ENCODE measurements at regions not wholly inside any gene's neighbourhood (a gene's known extent, or its start where the extent isn't known, plus 50 kb on each side); places are given as distances from the start of the nearest gene placed in this dataset.

- TF ChIP-seq, protein P1, sequence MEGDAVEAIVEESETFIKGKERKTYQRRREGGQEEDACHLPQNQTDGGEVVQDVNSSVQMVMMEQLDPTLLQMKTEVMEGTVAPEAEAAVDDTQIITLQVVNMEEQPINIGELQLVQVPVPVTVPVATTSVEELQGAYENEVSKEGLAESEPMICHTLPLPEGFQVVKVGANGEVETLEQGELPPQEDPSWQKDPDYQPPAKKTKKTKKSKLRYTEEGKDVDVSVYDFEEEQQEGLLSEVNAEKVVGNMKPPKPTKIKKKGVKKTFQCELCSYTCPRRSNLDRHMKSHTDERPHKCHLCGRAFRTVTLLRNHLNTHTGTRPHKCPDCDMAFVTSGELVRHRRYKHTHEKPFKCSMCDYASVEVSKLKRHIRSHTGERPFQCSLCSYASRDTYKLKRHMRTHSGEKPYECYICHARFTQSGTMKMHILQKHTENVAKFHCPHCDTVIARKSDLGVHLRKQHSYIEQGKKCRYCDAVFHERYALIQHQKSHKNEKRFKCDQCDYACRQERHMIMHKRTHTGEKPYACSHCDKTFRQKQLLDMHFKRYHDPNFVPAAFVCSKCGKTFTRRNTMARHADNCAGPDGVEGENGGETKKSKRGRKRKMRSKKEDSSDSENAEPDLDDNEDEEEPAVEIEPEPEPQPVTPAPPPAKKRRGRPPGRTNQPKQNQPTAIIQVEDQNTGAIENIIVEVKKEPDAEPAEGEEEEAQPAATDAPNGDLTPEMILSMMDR (optimal IDR thresholded peaks at IDR 0.05 in 1 of 3, IDR thresholded peaks at IDR 0.05 in 1 of 3, conservative IDR thresholded peaks at IDR 0.05 in 1 of 3; ENCODE audit: extremely low read depth in 1 of 3, insufficient read depth in 2 of 3, low read length in 3 of 3) = no peak
- no peak for TF ChIP-seq EZH2 (IDR thresholded peaks at IDR 0.05; ENCODE audit: low read length)
- H3K9ac ChIP-seq (ENCODE audit: control insufficient read depth, extremely low read depth, insufficient read depth, low read length) = no peak overlapping the region
- H3K79me2 ChIP-seq (ENCODE audit: control insufficient read depth, insufficient read depth, low read length) = no peaks in the 10 kb centered on the region
- no peak overlapping the region for H3K4me3 ChIP-seq (ENCODE audit: control insufficient read depth in 2 of 3, extremely low read depth in 1 of 3, insufficient read depth in 2 of 3, low read depth in 1 of 3, low read length in 3 of 3)
- H3K9me1 ChIP-seq (ENCODE audit: control insufficient read depth, extremely low read depth, insufficient read depth, low read length) = no peaks in the 10 kb centered on the region
- H2AFZ ChIP-seq (ENCODE audit: control insufficient read depth, low read length) = no peak overlapping the region
- FAIRE-seq = no peak
- no peaks in the 10 kb centered on the region for H3K4me1 ChIP-seq (ENCODE audit: control insufficient read depth, extremely low read depth, insufficient read depth, low read length)
- dilution Hi-C loops (cut with MboI; ENCODE audit: extremely low pct_ligation_motif_present, low sequenced_read_pairs) = no loop called here
- H3K36me3 ChIP-seq (ENCODE audit: control insufficient read depth in 2 of 2, extremely low read depth in 1 of 2, insufficient read depth in 2 of 2, low read length in 2 of 2) = no peaks in the 10 kb centered on the region
- no peak overlapping the region for H3K4me2 ChIP-seq (ENCODE audit: control insufficient read depth, extremely low read depth, insufficient read depth, low read depth, low read length)
- no peaks in the 10 kb centered on the region for H3K9me3 ChIP-seq (ENCODE audit: control insufficient read depth, low read depth, low read length)
- no peak for DNase-seq (ENCODE audit: low read depth, low spot score)
- no peaks in the 10 kb centered on the region for H3K27me3 ChIP-seq (ENCODE audit: control insufficient read depth, extremely low read depth, insufficient read depth, low read length)
- H3K27ac ChIP-seq (ENCODE audit: control insufficient read depth, insufficient read depth, low read length) = no peak overlapping the region
- no peaks in the 10 kb centered on the region for H4K20me1 ChIP-seq (ENCODE audit: control insufficient read depth, extremely low read depth, insufficient read depth, low read length)
Measured at GRCh38 chr3:175868626-175869025, 1009.5 kb downstream of the NAALADL2 start.

DNA sequence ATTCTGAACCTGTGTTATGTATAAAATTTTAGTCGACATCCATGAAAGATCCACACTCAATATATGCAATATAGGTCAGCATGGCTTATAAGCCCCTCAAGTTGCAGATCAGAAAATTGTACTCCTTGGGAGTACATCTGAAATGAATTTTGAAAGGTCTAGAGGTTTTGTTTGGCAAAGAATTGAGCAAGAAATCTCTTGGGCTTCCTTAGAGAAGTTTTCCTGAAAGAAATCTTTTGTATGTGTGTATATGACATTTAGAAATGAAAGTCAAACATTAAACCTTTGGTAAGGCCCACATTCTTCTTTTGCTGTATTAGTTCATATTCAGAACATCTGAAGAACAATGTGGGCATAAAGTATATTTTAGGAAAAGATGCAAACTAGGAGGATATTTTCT lies 1006.6 kb downstream of the NAALADL2 start:
- no peaks in the 10 kb centered on the region for H4K20me1 ChIP-seq (ENCODE audit: control insufficient read depth, extremely low read depth, insufficient read depth, low read length)
- no peak overlapping the region for H3K9ac ChIP-seq (ENCODE audit: control insufficient read depth, extremely low read depth, insufficient read depth, low read length)
- no peak overlapping the region for H3K27ac ChIP-seq (ENCODE audit: control insufficient read depth, insufficient read depth, low read length)
- TF ChIP-seq, protein P1 (optimal IDR thresholded peaks at IDR 0.05 in 1 of 3, IDR thresholded peaks at IDR 0.05 in 1 of 3, conservative IDR thresholded peaks at IDR 0.05 in 1 of 3; ENCODE audit: extremely low read depth in 1 of 3, insufficient read depth in 2 of 3, low read length in 3 of 3) = no peak
- TF ChIP-seq EZH2 (IDR thresholded peaks at IDR 0.05; ENCODE audit: low read length) = no peak
- no peak overlapping the region for H3K4me2 ChIP-seq (ENCODE audit: control insufficient read depth, extremely low read depth, insufficient read depth, low read depth, low read length)
- no peaks in the 10 kb centered on the region for H3K4me1 ChIP-seq (ENCODE audit: control insufficient read depth, extremely low read depth, insufficient read depth, low read length)
- dilution Hi-C loops (cut with MboI; ENCODE audit: extremely low pct_ligation_motif_present, low sequenced_read_pairs) = no loop called here
- no peak for FAIRE-seq
- H3K4me3 ChIP-seq (ENCODE audit: control insufficient read depth in 2 of 3, extremely low read depth in 1 of 3, insufficient read depth in 2 of 3, low read depth in 1 of 3, low read length in 3 of 3) = no peak overlapping the region
- no peak for DNase-seq (ENCODE audit: low read depth, low spot score)
- H3K9me3 ChIP-seq (ENCODE audit: control insufficient read depth, low read depth, low read length) = no peaks in the 10 kb centered on the region
- no peaks in the 10 kb centered on the region for H3K9me1 ChIP-seq (ENCODE audit: control insufficient read depth, extremely low read depth, insufficient read depth, low read length)
- H3K27me3 ChIP-seq (ENCODE audit: control insufficient read depth, extremely low read depth, insufficient read depth, low read length) = no peaks in the 10 kb centered on the region
- no peak overlapping the region for H2AFZ ChIP-seq (ENCODE audit: control insufficient read depth, low read length)
- H3K79me2 ChIP-seq (ENCODE audit: control insufficient read depth, insufficient read depth, low read length) = no peaks in the 10 kb centered on the region
- H3K36me3 ChIP-seq (ENCODE audit: control insufficient read depth in 2 of 2, extremely low read depth in 1 of 2, insufficient read depth in 2 of 2, low read length in 2 of 2) = no peaks in the 10 kb centered on the region
